Mucosa of gallbladder (tissue), 1 donor: ENCODE measurements at regions not wholly inside any gene's neighbourhood (a gene's known extent, or its start where the extent isn't known, plus 50 kb on each side); places are given as distances from the start of the nearest gene placed in this dataset.
"Not testable (repeated sequence)": the region's sequence is repeated elsewhere in the genome, so short reads cannot be mapped to it uniquely, and the experiment has no call there.

Experiments used
- DNase-seq: peaks from one replicate; pipeline ENCODE4 v3.0.0-alpha.2; 2020; ENCODE audit warnings: low spot score
- donor health status: DM: no; HTN: no; CAD: no.

GRCh38 chr6:14290772-14291330 lies 173.3 kb downstream of the CD83 start:
- DNase-seq = no peak

GRCh38 chr6:14291331-14291730 lies 173.8 kb downstream of the CD83 start:
- DNase-seq = no peak

- DNase-seq = no peak
Measured at GRCh38 chr6:14292119-14292518, 174.5 kb downstream of the CD83 start.

GRCh38 chr6:14294270-14294951 lies 176.8 kb downstream of the CD83 start:
- no peak for DNase-seq

GRCh38 chr6:14296698-14297097 lies 179.1 kb downstream of the CD83 start:
- DNase-seq = not testable (repeated sequence)

GRCh38 chr6:14297118-14297517 lies 179.5 kb downstream of the CD83 start:
- not testable (repeated sequence) for DNase-seq

- not testable (repeated sequence) for DNase-seq
Measured at GRCh38 chr6:14300189-14300588, 182.6 kb downstream of the CD83 start.

- DNase-seq = not testable (repeated sequence)
Measured at GRCh38 chr6:14300721-14301120, 183.1 kb downstream of the CD83 start.

GRCh38 chr6:14301477-14301876 lies 183.9 kb downstream of the CD83 start:
- DNase-seq = not testable (repeated sequence)

- DNase-seq = no peak
Measured at GRCh38 chr6:14305131-14305530, 187.6 kb downstream of the CD83 start.

GRCh38 chr6:14305624-14306023 lies 188.1 kb downstream of the CD83 start:
- DNase-seq = no peak

GRCh38 chr6:14306151-14306906 lies 188.8 kb downstream of the CD83 start:
- no peak for DNase-seq

GRCh38 chr6:14309516-14309915 lies 191.9 kb downstream of the CD83 start:
- DNase-seq = no peak

GRCh38 chr6:14309951-14310445 lies 192.4 kb downstream of the CD83 start:
- DNase-seq = no peak

- DNase-seq = no peak
Measured at GRCh38 chr6:14310960-14311359, 193.4 kb downstream of the CD83 start.

GRCh38 chr6:14312587-14312986 lies 195.0 kb downstream of the CD83 start:
- DNase-seq = no peak

GRCh38 chr6:14313248-14313647 lies 195.7 kb downstream of the CD83 start:
- DNase-seq = no peak

- no peak for DNase-seq
Measured at GRCh38 chr6:14315353-14315752, 197.8 kb downstream of the CD83 start.

GRCh38 chr6:14316651-14317386 lies 199.2 kb downstream of the CD83 start:
- no peak for DNase-seq

GRCh38 chr6:14317387-14317970 lies 199.9 kb downstream of the CD83 start:
- DNase-seq = no peak

GRCh38 chr6:14320332-14320731 lies 202.8 kb downstream of the CD83 start:
- no peak for DNase-seq
